ENCODE measurements at regions not wholly inside any gene's neighbourhood (a gene's known extent, or its start where the extent isn't known, plus 50 kb on each side); places are given as distances from the start of the nearest gene placed in this dataset.
A peak's percentile ranks its signal among the peaks of the same experiment; 100 is the strongest.
"Not testable (repeated sequence)": the region's sequence is repeated elsewhere in the genome, so short reads cannot be mapped to it uniquely, and the experiment has no call there.

GRCh38 chr16:87007907-87008306 lies 309.3 kb downstream of the C16orf95 start:
- H3K4me3 ChIP-seq (ENCODE audit: low read depth, low read length), result no peak overlapping the region
- DNase-seq (ENCODE audit: low read depth), result no peak

- H3K4me3 ChIP-seq (ENCODE audit: low read depth, low read length), result no peak overlapping the region
Measured at GRCh38 chr16:87008664-87009063, 308.5 kb downstream of the C16orf95 start.

GRCh38 chr16:87012954-87013938 lies 303.9 kb downstream of the C16orf95 start:
- no peak for DNase-seq (ENCODE audit: low read depth)
- H3K4me3 ChIP-seq (ENCODE audit: low read depth, low read length), result no peak overlapping the region

More at GRCh38 chr16:87008664-87009063, 308.5 kb downstream of the C16orf95 start:
- no peak for DNase-seq (ENCODE audit: low read depth)

- DNase-seq (ENCODE audit: low read depth), result no peak
- no peak overlapping the region for H3K4me3 ChIP-seq (ENCODE audit: low read depth, low read length)
Measured at GRCh38 chr16:87014112-87014511, 303.1 kb downstream of the C16orf95 start.

GRCh38 chr16:87015021-87015420 lies 302.2 kb downstream of the C16orf95 start:
- no peak for DNase-seq (ENCODE audit: low read depth)
- H3K4me3 ChIP-seq (ENCODE audit: low read depth, low read length), result no peak overlapping the region

- H3K4me3 ChIP-seq (ENCODE audit: low read depth, low read length), result no peak overlapping the region
- DNase-seq (ENCODE audit: low read depth), result no peak
Measured at GRCh38 chr16:87016046-87017035, 300.9 kb downstream of the C16orf95 start.

GRCh38 chr16:87017371-87018012 lies 299.7 kb downstream of the C16orf95 start:
- no peak overlapping the region for H3K4me3 ChIP-seq (ENCODE audit: low read depth, low read length)
- DNase-seq (ENCODE audit: low read depth), result peak; percentile 84

GRCh38 chr16:87025676-87026075 lies 291.5 kb downstream of the C16orf95 start:
- no peak overlapping the region for H3K4me3 ChIP-seq (ENCODE audit: low read depth, low read length)
- no peak for DNase-seq (ENCODE audit: low read depth)

GRCh38 chr16:87027056-87027616 lies 290.1 kb downstream of the C16orf95 start:
- no peak overlapping the region for H3K4me3 ChIP-seq (ENCODE audit: low read depth, low read length)
- DNase-seq (ENCODE audit: low read depth), result no peak

- DNase-seq (ENCODE audit: low read depth), result no peak
- H3K4me3 ChIP-seq (ENCODE audit: low read depth, low read length), result no peak overlapping the region
Measured at GRCh38 chr16:87028481-87029320, 288.5 kb downstream of the C16orf95 start.

- no peak overlapping the region for H3K4me3 ChIP-seq (ENCODE audit: low read depth, low read length)
- DNase-seq (ENCODE audit: low read depth), result no peak
Measured at GRCh38 chr16:87032554-87032953, 284.6 kb downstream of the C16orf95 start.

GRCh38 chr16:87033021-87033471 lies 284.1 kb downstream of the C16orf95 start:
- no peak for DNase-seq (ENCODE audit: low read depth)
- H3K4me3 ChIP-seq (ENCODE audit: low read depth, low read length), result no peak overlapping the region

- no peak for DNase-seq (ENCODE audit: low read depth)
- H3K4me3 ChIP-seq (ENCODE audit: low read depth, low read length), result no peak overlapping the region
Measured at GRCh38 chr16:87033541-87034300, 283.5 kb downstream of the C16orf95 start.

GRCh38 chr16:87034317-87034716 lies 282.9 kb downstream of the C16orf95 start:
- no peak for DNase-seq (ENCODE audit: low read depth)
- H3K4me3 ChIP-seq (ENCODE audit: low read depth, low read length), result no peak overlapping the region

- no peak for DNase-seq (ENCODE audit: low read depth)
- no peak overlapping the region for H3K4me3 ChIP-seq (ENCODE audit: low read depth, low read length)
Measured at GRCh38 chr16:87035053-87035452, 282.1 kb downstream of the C16orf95 start.

- H3K4me3 ChIP-seq (ENCODE audit: low read depth, low read length), result no peak overlapping the region
- DNase-seq (ENCODE audit: low read depth), result no peak
Measured at GRCh38 chr16:87037012-87037411, 280.2 kb downstream of the C16orf95 start.

- H3K4me3 ChIP-seq (ENCODE audit: low read depth, low read length); DNase-seq (ENCODE audit: low read depth): not testable (repeated sequence)
Measured at GRCh38 chr16:87038528-87038927, 278.7 kb downstream of the C16orf95 start.

Data from skeletal muscle cell (primary cell).